Tibial artery (tissue), 4 donors: ENCODE measurements at regions not wholly inside any gene's neighbourhood (a gene's known extent, or its start where the extent isn't known, plus 50 kb on each side); places are given as distances from the start of the nearest gene placed in this dataset.

Experiments used
- DNase-seq, 2 donors: peaks; one replicate each; pipeline ENCODE4 v3.0.0-alpha.2; 2019
- H3K27ac ChIP-seq, 2 donors: fragments of 200-600 bp; sonication (generic) in 1 of 2; 1 replicate in 1 of 2; 2 replicates in 1 of 2; pipeline ENCODE4 v1.5.1; 2018 to 2019; ENCODE audit warnings: mild to moderate bottlenecking in 1 of 2
- H3K27me3 ChIP-seq, 2 donors: fragments of 200-600 bp; sonication (generic) in 1 of 2; one replicate each; pipeline versions ENCODE4 v1.5.1 to v1.6.0; 2016 to 2019
- H3K36me3 ChIP-seq, 3 donors: fragments of 200-600 bp; sonication (generic) in 2 of 3; one replicate each; pipeline ENCODE4 v1.5.1; 2016 to 2019; ENCODE audit warnings: mild to moderate bottlenecking in 2 of 3
- H3K4me1 ChIP-seq, 4 donors: fragments of 200-600 bp; sonication (generic) in 2 of 4; 1 replicate in 3 of 4; 2 replicates in 1 of 4; pipeline ENCODE4 v1.5.1; 2016 to 2019
- H3K4me3 ChIP-seq, 2 donors: fragments of 200-600 bp; sonication (generic) in 1 of 2; 1 replicate in 1 of 2; 2 replicates in 1 of 2; pipeline ENCODE4 v1.5.1; 2018 to 2019; ENCODE audit warnings: mild to moderate bottlenecking in 2 of 2
- H3K9me3 ChIP-seq, 3 donors: fragments of 200-600 bp; sonication (generic) in 1 of 3; one replicate each; pipeline ENCODE4 v1.5.1; 2016 to 2019
- CTCF ChIP-seq, 2 experiments: fragments of 200-600 bp in 1 of 2; fragments of 450-650 bp in 1 of 2; IDR thresholded peaks; one replicate each; pipeline ENCODE4 v1.5.1; 2017 to 2019; ENCODE audit warnings: antibody characterized with exemption in 2 of 2, mild to moderate bottlenecking in 1 of 2, moderate library complexity in 1 of 2
- intact Hi-C: fragments of 100-400 bp; cut with DNase I; formaldehyde crosslinking; loops from one replicate; pipeline ENCODE4 v1.15.0; 2023; ENCODE audit warnings: low total_unique reads

GRCh38 chr16:11408216-11408615 lies 63.0 kb downstream of the RMI2 start:
- Histone ChIP-seq H3K27me3 (no peaks in the 10 kb centered on the region), H3K27ac (no peak overlapping the region), H3K36me3 (no peaks in the 10 kb centered on the region), H3K9me3 (no peaks in the 10 kb centered on the region), H3K4me3 (no peak overlapping the region), H3K4me1 (peaks cover 0 to 14% (median 10%) of the 10 kb centered on the region in 4 donors)
- intact Hi-C loops, result loop anchor here (10.0 kb wide), 1 partner anchor 407 kb away; no protein-coding TSS in a partner anchor
- DNase-seq, result no peak
- no peak for TF ChIP-seq CTCF (IDR thresholded peaks at IDR 0.05)

GRCh38 chr16:11409398-11409797 lies 64.1 kb downstream of the RMI2 start:
- no peak for DNase-seq
- TF ChIP-seq CTCF (IDR thresholded peaks at IDR 0.05), result no peak
- H3K9me3 ChIP-seq, result no peaks in the 10 kb centered on the region
- no peaks in the 10 kb centered on the region for H3K27me3 ChIP-seq
- peaks cover 0 to 14% (median 10%) of the 10 kb centered on the region in 4 donors for H3K4me1 ChIP-seq
- H3K27ac ChIP-seq, result no peak overlapping the region
- no peaks in the 10 kb centered on the region for H3K36me3 ChIP-seq
- no peak overlapping the region for H3K4me3 ChIP-seq
- intact Hi-C loops, result loop anchor here (10.0 kb wide), 1 partner anchor 405 kb away; no protein-coding TSS in a partner anchor

GRCh38 chr16:11410376-11411058 lies 65.3 kb downstream of the RMI2 start:
- intact Hi-C loops, result no loop called here
- no peak overlapping the region for H3K4me3 ChIP-seq
- TF ChIP-seq CTCF (IDR thresholded peaks at IDR 0.05), result no peak

GRCh38 chr16:11411059-11411550 lies 65.8 kb downstream of the RMI2 start:
- intact Hi-C loops, result no loop called here
- peak overlapping the region; percentile 18 to 55 for H3K27ac ChIP-seq

More at GRCh38 chr16:11410376-11411058, 65.3 kb downstream of the RMI2 start:
- peak; percentile 44 to 86 for DNase-seq
- Histone ChIP-seq H3K27me3 (no peaks in the 10 kb centered on the region), H3K4me1 (peaks cover 0 to 14% (median 10%) of the 10 kb centered on the region in 4 donors), H3K36me3 (no peaks in the 10 kb centered on the region), H3K27ac (peak overlapping the region; percentile 18 to 55), H3K9me3 (no peaks in the 10 kb centered on the region)

GRCh38 chr16:11412175-11412904 lies 67.1 kb downstream of the RMI2 start:
- intact Hi-C loops, result no loop called here
- Histone ChIP-seq H3K9me3 (no peaks in the 10 kb centered on the region), H3K4me3 (no peak overlapping the region), H3K36me3 (no peaks in the 10 kb centered on the region), H3K27ac (no peak overlapping the region), H3K4me1 (peaks cover 0 to 14% (median 10%) of the 10 kb centered on the region in 4 donors), H3K27me3 (no peaks in the 10 kb centered on the region)
- TF ChIP-seq CTCF (IDR thresholded peaks at IDR 0.05), result no peak
- no peak for DNase-seq

More at GRCh38 chr16:11411059-11411550, 65.8 kb downstream of the RMI2 start:
- TF ChIP-seq CTCF (IDR thresholded peaks at IDR 0.05), result no peak
- H3K9me3 ChIP-seq, result no peaks in the 10 kb centered on the region
- H3K4me1 ChIP-seq, result peaks cover 0 to 14% (median 10%) of the 10 kb centered on the region in 4 donors
- DNase-seq, result no peak
- no peaks in the 10 kb centered on the region for H3K27me3 ChIP-seq
- no peak overlapping the region for H3K4me3 ChIP-seq
- H3K36me3 ChIP-seq, result no peaks in the 10 kb centered on the region
